Neuronal stem cell (in vitro differentiated cells): ENCODE measurements at regions not wholly inside any gene's neighbourhood (a gene's known extent, or its start where the extent isn't known, plus 50 kb on each side); places are given as distances from the start of the nearest gene placed in this dataset.

Experiments used
- DNase-seq: peaks from one replicate; pipeline ENCODE4 v3.0.0-alpha.2; 2013; ENCODE audit warnings: low spot score
- H2AFZ ChIP-seq: one replicate; pipeline ENCODE4 v1.6.1; 2013; ENCODE audit warnings: mild to moderate bottlenecking, low read length, inconsistent platforms
- H2AK5ac ChIP-seq: 2 replicates; pipeline ENCODE4 v1.6.1; 2013; ENCODE audit warnings: low read depth, mild to moderate bottlenecking, inconsistent platforms, low read length, moderate library complexity, mixed read lengths
- H2BK120ac ChIP-seq: 2 replicates; pipeline ENCODE4 v1.6.1; 2013; ENCODE audit warnings: low read depth, mild to moderate bottlenecking, inconsistent platforms, low read length, moderate library complexity, mixed read lengths
- H2BK12ac ChIP-seq: one replicate; pipeline ENCODE4 v1.6.1; 2013; ENCODE audit warnings: low read length, inconsistent platforms
- H2BK15ac ChIP-seq: 2 replicates; pipeline ENCODE4 v1.6.1; 2013; ENCODE audit warnings: mild to moderate bottlenecking, low read length, inconsistent platforms, mixed read lengths
- H2BK5ac ChIP-seq: one replicate; pipeline ENCODE4 v1.6.1; 2013; ENCODE audit warnings: inconsistent platforms, mild to moderate bottlenecking, low read length, moderate library complexity
- H3K14ac ChIP-seq: one replicate; pipeline ENCODE4 v1.6.1; 2013; ENCODE audit warnings: low read length, inconsistent platforms
- H3K18ac ChIP-seq: 2 replicates; pipeline ENCODE4 v1.6.1; 2013; ENCODE audit warnings: low read length, inconsistent platforms
- H3K23ac ChIP-seq: 2 replicates; pipeline ENCODE4 v1.6.1; 2013; ENCODE audit warnings: low read depth, mild to moderate bottlenecking, mixed read lengths, low read length, inconsistent platforms; ENCODE audit not compliant: poor library complexity
- H3K27ac ChIP-seq: replicated peaks from 3 replicates; pipeline ENCODE4 v1.5.1; 2013; ENCODE audit warnings: low read length, inconsistent platforms
- H3K27me3 ChIP-seq, 3 experiments: 2 replicates each; pipeline ENCODE4 v1.6.1; 2013; ENCODE audit warnings: low read length in 3 of 3, mild to moderate bottlenecking in 2 of 3, inconsistent platforms in 1 of 3, low read depth in 1 of 3, mixed read lengths in 1 of 3, moderate library complexity in 1 of 3; ENCODE audit not compliant: control insufficient read depth in 3 of 3, insufficient read depth in 3 of 3
- H3K36me3 ChIP-seq, 2 donors: replicated peaks in 1 of 2; 2 replicates each; pipeline ENCODE4 v1.6.1; 2013; ENCODE audit warnings: low read length in 2 of 2; ENCODE audit not compliant: control insufficient read depth in 2 of 2, insufficient read depth in 2 of 2
- H3K4ac ChIP-seq: 2 replicates; pipeline ENCODE4 v1.6.1; 2013; ENCODE audit warnings: inconsistent platforms, mild to moderate bottlenecking, low read length, moderate library complexity
- H3K4me1 ChIP-seq, 2 donors: 1 replicate in 1 of 2; 2 replicates in 1 of 2; pipeline ENCODE4 v1.6.1; 2013; ENCODE audit warnings: low read length in 2 of 2, low read depth in 1 of 2; ENCODE audit not compliant: control insufficient read depth in 2 of 2, insufficient read depth in 1 of 2
- H3K4me2 ChIP-seq: one replicate; pipeline ENCODE4 v1.6.1; 2013; ENCODE audit warnings: mild to moderate bottlenecking, low read length, inconsistent platforms; ENCODE audit not compliant: insufficient read depth, poor library complexity, severe bottlenecking
- H3K4me3 ChIP-seq, 2 donors: 2 replicates each; pipeline ENCODE4 v1.5.1; 2013; ENCODE audit warnings: low read length in 2 of 2, mild to moderate bottlenecking in 2 of 2, inconsistent platforms in 1 of 2, moderate library complexity in 1 of 2
- H3K79me1 ChIP-seq: one replicate; pipeline ENCODE4 v1.6.1; 2013; ENCODE audit warnings: low read depth, mild to moderate bottlenecking, inconsistent platforms, low read length, moderate library complexity
- H3K9ac ChIP-seq: one replicate; pipeline ENCODE4 v1.6.1; 2013; ENCODE audit warnings: mild to moderate bottlenecking, low read depth, low read length, inconsistent platforms; ENCODE audit not compliant: poor library complexity
- H3K9me3 ChIP-seq, 2 donors: replicated peaks in 1 of 2; 2 replicates each; pipeline versions ENCODE3 to v1.6.1; 2013; ENCODE audit warnings: low read length in 2 of 2, mild to moderate bottlenecking in 2 of 2, inconsistent platforms in 1 of 2, low read depth in 1 of 2, mixed read lengths in 1 of 2, moderate library complexity in 1 of 2; ENCODE audit not compliant: control insufficient read depth in 2 of 2, insufficient read depth in 1 of 2
- H4K8ac ChIP-seq: one replicate; pipeline ENCODE4 v1.6.1; 2013; ENCODE audit warnings: low read depth, mild to moderate bottlenecking, inconsistent platforms, low read length, moderate library complexity
- H4K91ac ChIP-seq: one replicate; pipeline ENCODE4 v1.6.1; 2013; ENCODE audit warnings: low read length, low read depth, mild to moderate bottlenecking, inconsistent platforms; ENCODE audit not compliant: poor library complexity
- WGBS, 2 donors: extraction: QIAGEN DNeasy Blood & Tissue Kit; methylation state at CpG; one replicate each; pipeline ENCODE4 v1.1.7; 2013; ENCODE audit warnings: missing lambda C conversion rate in 2 of 2, mixed read lengths in 1 of 2; ENCODE audit not compliant: insufficient read length in 2 of 2, insufficient replicate concordance in 1 of 2; ENCODE audit errors: extremely low coverage in 2 of 2; 5-methylcytosine and 5-hydroxymethylcytosine counted together

- Histone ChIP-seq H3K27ac (no peak overlapping the region), H2BK15ac (peak overlapping the region; percentile 19), H3K4me2 (no peak overlapping the region), H3K14ac (peak overlapping the region; percentile 25), H3K79me1 (no peaks in the 10 kb centered on the region), H3K27me3 (peaks cover 3 to 35% (median 19%) of the 10 kb centered on the region in 3 experiments), H2BK12ac (peak overlapping the region; percentile 93), H3K4me1 (peaks cover 9 to 11% of the 10 kb centered on the region in 2 donors), H3K4me3 (no peak overlapping the region), H3K23ac (no peak overlapping the region), H3K36me3 (no peaks in the 10 kb centered on the region), H2BK120ac (no peak overlapping the region), H4K91ac (peak overlapping the region; percentile 19), H3K9ac (no peak overlapping the region), H3K18ac (peak overlapping the region; percentile 81), H4K8ac (no peak overlapping the region), H2AK5ac (peak overlapping the region; percentile 15), H2AFZ (peak overlapping the region; percentile 70), H3K4ac (no peak overlapping the region), H2BK5ac (no peak overlapping the region), H3K9me3 (peaks cover 0 to 3% of the 10 kb centered on the region in 2 donors)
- WGBS, 2 donors, result no CpG with 5 or more reads among the region's 14 CpGs
- DNase-seq, result no peak
Measured at GRCh38 chr1:212518188-212519054, 85.7 kb downstream of the NENF start.

DNA sequence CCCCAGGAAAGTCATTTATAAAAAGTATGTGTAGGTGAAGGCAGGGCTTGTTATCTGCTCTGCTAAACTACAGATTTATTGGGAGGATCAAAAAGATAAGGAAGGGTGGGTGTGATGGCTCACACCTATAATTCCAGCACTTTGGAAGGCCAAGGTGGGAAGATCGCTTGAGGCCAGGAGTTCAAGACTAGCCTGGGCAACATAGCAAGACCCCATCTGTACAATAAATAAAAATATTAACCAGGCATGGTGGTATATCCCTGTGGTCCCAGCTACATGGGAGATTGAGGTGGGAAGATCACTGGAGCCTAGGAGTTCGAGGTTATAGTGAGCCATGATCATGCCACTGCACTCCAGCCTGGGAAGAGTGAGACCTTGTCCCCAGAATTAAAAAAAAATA lies 86.4 kb downstream of the NENF start:
- no CpG with 5 or more reads among the region's 2 CpGs for WGBS, 2 donors
- no peak overlapping the region for H3K23ac ChIP-seq

DNA sequence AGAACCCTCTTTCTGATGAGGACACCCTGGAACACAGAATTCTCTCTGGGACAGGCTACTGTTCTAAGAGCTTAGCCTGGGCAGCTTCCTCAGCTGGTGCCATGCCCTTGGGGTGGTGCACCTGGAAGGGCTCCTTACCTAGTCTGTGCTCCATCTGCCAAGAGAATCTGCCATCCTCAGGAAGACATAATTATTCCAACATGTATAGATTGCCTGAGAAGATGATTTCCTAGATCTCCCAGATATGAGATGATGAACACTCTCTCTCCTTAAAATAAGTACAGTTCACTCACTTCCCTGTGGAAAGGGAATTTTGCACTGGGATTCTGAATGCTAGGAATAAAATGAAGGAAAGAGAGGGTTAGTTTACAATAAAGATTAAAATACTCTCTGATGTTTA lies 87.6 kb downstream of the NENF start:
- DNase-seq, result no peak
- H2BK15ac ChIP-seq, result no peak overlapping the region
- H3K36me3 ChIP-seq, result no peaks in the 10 kb centered on the region
- no peak overlapping the region for H2AFZ ChIP-seq
- no peak overlapping the region for H3K4me2 ChIP-seq
- peaks cover 0 to 3% of the 10 kb centered on the region in 2 donors for H3K9me3 ChIP-seq
- H3K27ac ChIP-seq, result no peak overlapping the region
- H2BK5ac ChIP-seq, result no peak overlapping the region
- H3K14ac ChIP-seq, result no peak overlapping the region
- H3K23ac ChIP-seq, result no peak overlapping the region
- H3K4me1 ChIP-seq, result peaks cover 5 to 6% of the 10 kb centered on the region in 2 donors
- no peak overlapping the region for H4K8ac ChIP-seq
- no peak overlapping the region for H3K18ac ChIP-seq
- no peaks in the 10 kb centered on the region for H3K79me1 ChIP-seq
- no peak overlapping the region for H3K4ac ChIP-seq
- no peak overlapping the region for H2BK12ac ChIP-seq
- no peak overlapping the region for H4K91ac ChIP-seq
- peaks cover 3 to 48% (median 7%) of the 10 kb centered on the region in 3 experiments for H3K27me3 ChIP-seq
- no peak overlapping the region for H2BK120ac ChIP-seq
- no peak overlapping the region for H2AK5ac ChIP-seq
- no peak overlapping the region for H3K4me3 ChIP-seq
- H3K9ac ChIP-seq, result no peak overlapping the region

More for the DNA sequence above, 86.4 kb downstream of the NENF start:
- Histone ChIP-seq H3K9ac (no peak overlapping the region), H2BK5ac (no peak overlapping the region), H2AFZ (peak overlapping the region; percentile 70), H3K4ac (no peak overlapping the region), H2BK15ac (no peak overlapping the region), H3K79me1 (no peaks in the 10 kb centered on the region), H3K9me3 (peaks cover 0 to 3% of the 10 kb centered on the region in 2 donors), H3K4me2 (no peak overlapping the region), H2BK120ac (no peak overlapping the region), H2AK5ac (no peak overlapping the region), H3K4me3 (no peak overlapping the region), H3K27me3 (peaks cover 3 to 40% (median 15%) of the 10 kb centered on the region in 3 experiments), H3K14ac (no peak overlapping the region), H4K8ac (no peak overlapping the region), H3K27ac (no peak overlapping the region), H3K4me1 (peaks cover 7 to 8% of the 10 kb centered on the region in 2 donors), H4K91ac (no peak overlapping the region), H3K36me3 (no peaks in the 10 kb centered on the region), H3K18ac (no peak overlapping the region), H2BK12ac (no peak overlapping the region)
- DNase-seq, result no peak

- DNase-seq, result no peak
- Histone ChIP-seq H2BK120ac (no peak overlapping the region), H2AK5ac (no peak overlapping the region), H2BK12ac (no peak overlapping the region), H2BK5ac (no peak overlapping the region), H3K36me3 (no peaks in the 10 kb centered on the region), H3K18ac (no peak overlapping the region), H3K4me3 (no peak overlapping the region), H3K9ac (no peak overlapping the region), H3K14ac (no peak overlapping the region), H2BK15ac (no peak overlapping the region), H3K79me1 (no peaks in the 10 kb centered on the region), H3K9me3 (peaks cover 0 to 3% of the 10 kb centered on the region in 2 donors), H3K27ac (no peak overlapping the region), H3K4me1 (peaks cover 6 to 7% of the 10 kb centered on the region in 2 donors), H3K23ac (no peak overlapping the region), H3K27me3 (peaks cover 3 to 52% (median 7%) of the 10 kb centered on the region in 3 experiments), H3K4ac (no peak overlapping the region), H4K91ac (no peak overlapping the region), H3K4me2 (no peak overlapping the region), H4K8ac (no peak overlapping the region), H2AFZ (no peak overlapping the region)
- no CpG with 5 or more reads among the region's 5 CpGs for WGBS, 2 donors
Measured at GRCh38 chr1:212520746-212521145, 87.8 kb upstream of the ATF3 start.
